Endothelial cell of umbilical vein (primary cell): ENCODE measurements at regions not wholly inside any gene's neighbourhood (a gene's known extent, or its start where the extent isn't known, plus 50 kb on each side); places are given as distances from the start of the nearest gene placed in this dataset.

Source experiments
- EZH2 ChIP-seq: IDR thresholded peaks from 2 replicates; pipeline ENCODE4 v1.6.1; 2012; ENCODE audit warnings: borderline replicate concordance, low read depth, mild to moderate bottlenecking, moderate library complexity, low read length, inconsistent platforms; ENCODE audit not compliant: severe bottlenecking
- MYC ChIP-seq: IDR thresholded peaks from one replicate; pipeline ENCODE4 v1.6.1; 2011; ENCODE audit warnings: mild to moderate bottlenecking, low read depth, low read length
- POLR2A ChIP-seq: IDR thresholded peaks from 2 replicates; pipeline ENCODE4 v1.6.1; 2012; ENCODE audit warnings: low read depth, mild to moderate bottlenecking, control low read depth, low read length
- TF ChIP-seq, protein P1 (sequence below), 2 donors: IDR thresholded peaks; 1 replicate in 1 of 2; 2 replicates in 1 of 2; pipeline ENCODE4 v1.5.1; 2011; ENCODE audit warnings: low read length in 2 of 2, mild to moderate bottlenecking in 2 of 2, moderate library complexity in 2 of 2, control low read depth in 1 of 2, inconsistent platforms in 1 of 2, low read depth in 1 of 2; ENCODE audit not compliant: insufficient read depth in 1 of 2; ENCODE audit errors: extremely low read depth in 1 of 2
- TF ChIP-seq, protein P2 (sequence below): IDR thresholded peaks from 2 replicates; pipeline ENCODE4 v1.6.1; 2011; ENCODE audit not compliant: insufficient read depth, insufficient read length

DNA sequence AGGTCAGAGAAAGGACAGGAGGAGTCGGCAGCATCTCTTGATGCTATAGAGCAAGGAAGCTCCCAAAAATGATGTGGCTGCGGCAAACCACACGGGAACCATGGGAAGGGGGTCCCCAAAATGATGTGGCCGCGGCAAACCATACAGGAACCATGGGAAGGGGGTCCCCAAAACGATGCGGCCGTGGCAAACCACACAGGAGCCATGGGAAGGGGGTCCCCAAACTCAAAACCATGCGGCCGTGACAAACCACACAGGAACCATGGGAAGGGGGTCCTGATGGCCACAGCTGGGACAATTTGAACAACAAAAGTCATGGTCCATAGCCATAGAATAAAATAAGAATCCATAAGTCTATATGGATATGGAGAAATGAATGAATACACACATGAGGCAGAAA is 58.4 kb upstream of the GLI2 start:
- no peak for TF ChIP-seq MYC
- TF ChIP-seq, protein P1, sequence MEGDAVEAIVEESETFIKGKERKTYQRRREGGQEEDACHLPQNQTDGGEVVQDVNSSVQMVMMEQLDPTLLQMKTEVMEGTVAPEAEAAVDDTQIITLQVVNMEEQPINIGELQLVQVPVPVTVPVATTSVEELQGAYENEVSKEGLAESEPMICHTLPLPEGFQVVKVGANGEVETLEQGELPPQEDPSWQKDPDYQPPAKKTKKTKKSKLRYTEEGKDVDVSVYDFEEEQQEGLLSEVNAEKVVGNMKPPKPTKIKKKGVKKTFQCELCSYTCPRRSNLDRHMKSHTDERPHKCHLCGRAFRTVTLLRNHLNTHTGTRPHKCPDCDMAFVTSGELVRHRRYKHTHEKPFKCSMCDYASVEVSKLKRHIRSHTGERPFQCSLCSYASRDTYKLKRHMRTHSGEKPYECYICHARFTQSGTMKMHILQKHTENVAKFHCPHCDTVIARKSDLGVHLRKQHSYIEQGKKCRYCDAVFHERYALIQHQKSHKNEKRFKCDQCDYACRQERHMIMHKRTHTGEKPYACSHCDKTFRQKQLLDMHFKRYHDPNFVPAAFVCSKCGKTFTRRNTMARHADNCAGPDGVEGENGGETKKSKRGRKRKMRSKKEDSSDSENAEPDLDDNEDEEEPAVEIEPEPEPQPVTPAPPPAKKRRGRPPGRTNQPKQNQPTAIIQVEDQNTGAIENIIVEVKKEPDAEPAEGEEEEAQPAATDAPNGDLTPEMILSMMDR (IDR thresholded peaks at IDR 0.05; ENCODE audit: extremely low read depth in 1 of 2, insufficient read depth in 1 of 2, low read depth in 1 of 2, low read length in 2 of 2): no peak
- no peak for TF ChIP-seq EZH2
- TF ChIP-seq, protein P2, sequence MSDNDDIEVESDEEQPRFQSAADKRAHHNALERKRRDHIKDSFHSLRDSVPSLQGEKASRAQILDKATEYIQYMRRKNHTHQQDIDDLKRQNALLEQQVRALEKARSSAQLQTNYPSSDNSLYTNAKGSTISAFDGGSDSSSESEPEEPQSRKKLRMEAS: no peak
- no peak for TF ChIP-seq POLR2A
